K562 (cell line): ENCODE measurements at regions not wholly inside any gene's neighbourhood (a gene's known extent, or its start where the extent isn't known, plus 50 kb on each side); places are given as distances from the start of the nearest gene placed in this dataset.

Source experiments
- HDAC2 ChIP-seq: fragments of 450-650 bp; IDR thresholded peaks from 2 replicates; pipeline ENCODE4 v1.6.1; 2016; ENCODE audit warnings: mild to moderate bottlenecking
- ZBTB40 ChIP-seq, 2 experiments: fragments of 450-650 bp in 1 of 2; sonication (generic) in 1 of 2; formaldehyde crosslinking in 1 of 2; IDR thresholded peaks; 2 replicates each; pipeline versions ENCODE4 v1.7.1 to v1.9.0; 2016 to 2022; ENCODE audit warnings: inconsistent platforms in 1 of 2, mild to moderate bottlenecking in 1 of 2, missing genetic modification reagents in 1 of 2

DNA sequence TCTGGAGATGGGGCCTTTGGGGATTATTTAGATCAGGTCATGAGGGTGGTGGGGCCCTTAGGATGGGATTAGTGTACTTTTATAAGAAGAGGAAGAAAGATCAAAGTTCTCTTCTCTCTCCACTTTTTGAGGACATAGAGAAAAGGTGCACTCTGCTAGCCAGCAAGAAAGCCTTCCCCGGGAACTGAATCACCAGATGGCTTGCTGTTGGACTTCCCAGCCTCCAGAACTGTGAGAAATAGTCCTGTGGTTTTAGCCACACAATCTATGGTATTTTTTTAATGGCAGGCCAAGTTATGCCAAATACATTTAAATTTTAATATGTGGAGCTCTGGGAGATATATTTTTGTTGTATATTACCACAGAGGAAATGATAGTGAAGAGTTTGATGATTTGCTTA lies 385.8 kb downstream of the KLF12 start (continued):
- TF ChIP-seq ZBTB40 (IDR thresholded peaks at IDR 0.05) = no peak
- no peak for TF ChIP-seq ZBTB40 (CRISPR knock-in tag; IDR thresholded peaks at IDR 0.05)
- no peak for TF ChIP-seq HDAC2
